Smooth muscle cell (in vitro differentiated cells): ENCODE measurements at regions not wholly inside any gene's neighbourhood (a gene's known extent, or its start where the extent isn't known, plus 50 kb on each side); places are given as distances from the start of the nearest gene placed in this dataset.

ENCODE experiments used
- DNase-seq: peaks from one replicate; lab custom pipeline; 2025; ENCODE audit not compliant: unreplicated experiment; lab: John Stamatoyannopoulos, UW
- H2AFZ ChIP-seq: fragments of 200-600 bp; sonication (generic); 2 replicates; pipeline ENCODE4 v1.6.0; 2016; ENCODE audit warnings: antibody characterized with exemption, low read depth, mild to moderate bottlenecking
- H3F3A ChIP-seq: fragments of 200-600 bp; sonication (generic); 2 replicates; pipeline ENCODE4 v1.6.0; 2017; ENCODE audit warnings: antibody characterized with exemption, low read depth
- H3K27ac ChIP-seq: fragments of 200-600 bp; sonication (generic); 2 replicates; pipeline ENCODE4 v1.5.1; 2016; ENCODE audit warnings: low read depth, mild to moderate bottlenecking
- H3K27me3 ChIP-seq: fragments of 200-600 bp; sonication (generic); 2 replicates; pipeline ENCODE4 v1.6.1; 2016; ENCODE audit warnings: low read depth, mild to moderate bottlenecking
- H3K36me3 ChIP-seq: fragments of 200-600 bp; sonication (generic); 2 replicates; pipeline ENCODE4 v1.5.1; 2016; ENCODE audit warnings: low read depth
- H3K4me1 ChIP-seq: fragments of 200-600 bp; sonication (generic); 2 replicates; pipeline ENCODE4 v1.5.1; 2016; ENCODE audit warnings: low read depth
- H3K4me2 ChIP-seq: fragments of 200-600 bp; sonication (generic); 2 replicates; pipeline ENCODE4 v1.6.0; 2016; ENCODE audit warnings: mild to moderate bottlenecking
- H3K4me3 ChIP-seq: fragments of 200-600 bp; sonication (generic); 2 replicates; pipeline ENCODE4 v1.5.1; 2016; ENCODE audit warnings: mild to moderate bottlenecking
- H3K79me2 ChIP-seq: fragments of 200-600 bp; sonication (generic); 2 replicates; pipeline ENCODE4 v1.6.0; 2016; ENCODE audit warnings: low read depth, mild to moderate bottlenecking
- H3K9ac ChIP-seq: fragments of 200-600 bp; sonication (generic); 2 replicates; pipeline ENCODE4 v1.6.0; 2016; ENCODE audit warnings: low read depth
- H3K9me3 ChIP-seq: fragments of 200-600 bp; sonication (generic); replicated peaks from 2 replicates; pipeline ENCODE4 v1.5.1; 2016; ENCODE audit warnings: low read depth
- H4K20me1 ChIP-seq: fragments of 200-600 bp; sonication (generic); 2 replicates; pipeline ENCODE4 v1.6.0; 2016; ENCODE audit warnings: low read depth
- CTCF ChIP-seq: fragments of 200-600 bp; sonication (generic); IDR thresholded peaks from 2 replicates; pipeline ENCODE4 v1.5.1; 2017; ENCODE audit warnings: borderline replicate concordance, mild to moderate bottlenecking, antibody characterized with exemption; ENCODE audit not compliant: insufficient read depth, poor library complexity, severe bottlenecking
- WGBS: methylation state at CpG from one replicate; pipeline ENCODE4 v1.1.7; 2016; ENCODE audit warnings: low lambda C conversion rate; 5-methylcytosine and 5-hydroxymethylcytosine counted together

- H3K4me3 ChIP-seq = no peak overlapping the region
- H4K20me1 ChIP-seq = no peaks in the 10 kb centered on the region
Measured at GRCh38 chr16:60073376-60073775, 1339.3 kb upstream of the GOT2 start.

GRCh38 chr16:60064026-60064425 lies 1329.9 kb upstream of the GOT2 start:
- H4K20me1 ChIP-seq = no peaks in the 10 kb centered on the region
- no peak overlapping the region for H3K4me2 ChIP-seq
- no peak overlapping the region for H3K9ac ChIP-seq
- no peak overlapping the region for H3K27ac ChIP-seq
- no peak overlapping the region for H3K4me3 ChIP-seq
- no peaks in the 10 kb centered on the region for H3K27me3 ChIP-seq
- H3K4me1 ChIP-seq = no peaks in the 10 kb centered on the region
- no peak overlapping the region for H2AFZ ChIP-seq
- no peaks in the 10 kb centered on the region for H3K36me3 ChIP-seq
- H3K79me2 ChIP-seq = no peaks in the 10 kb centered on the region
- H3K9me3 ChIP-seq = no peaks in the 10 kb centered on the region
- TF ChIP-seq CTCF = no peak
- DNase-seq = no peak
- H3F3A ChIP-seq = no peaks in the 10 kb centered on the region

More at GRCh38 chr16:60073376-60073775, 1339.3 kb upstream of the GOT2 start:
- Histone ChIP-seq H3K27me3 (no peaks in the 10 kb centered on the region), H3K36me3 (no peaks in the 10 kb centered on the region), H3K9me3 (no peaks in the 10 kb centered on the region), H3K4me1 (no peaks in the 10 kb centered on the region), H2AFZ (no peak overlapping the region), H3K9ac (no peak overlapping the region), H3K79me2 (no peaks in the 10 kb centered on the region), H3F3A (no peaks in the 10 kb centered on the region), H3K27ac (no peak overlapping the region), H3K4me2 (no peak overlapping the region)
- TF ChIP-seq CTCF = no peak
- DNase-seq = no peak
- WGBS = 81% methylated on average over 4 of the region's 4 CpGs

GRCh38 chr16:60061396-60061795 lies 1327.3 kb upstream of the GOT2 start:
- Histone ChIP-seq H3K4me3 (no peak overlapping the region), H3K9me3 (no peaks in the 10 kb centered on the region), H3K27ac (no peak overlapping the region), H3K9ac (no peak overlapping the region), H4K20me1 (no peaks in the 10 kb centered on the region), H3K27me3 (no peaks in the 10 kb centered on the region), H3K4me2 (no peak overlapping the region), H3K36me3 (no peaks in the 10 kb centered on the region), H3K4me1 (no peaks in the 10 kb centered on the region), H2AFZ (no peak overlapping the region), H3K79me2 (no peaks in the 10 kb centered on the region), H3F3A (no peaks in the 10 kb centered on the region)
- DNase-seq = no peak
- no peak for TF ChIP-seq CTCF

GRCh38 chr16:60060731-60061130 lies 1326.6 kb upstream of the GOT2 start:
- Histone ChIP-seq H3K9ac (no peak overlapping the region), H2AFZ (no peak overlapping the region), H3K79me2 (no peaks in the 10 kb centered on the region), H3K9me3 (no peaks in the 10 kb centered on the region), H3K27ac (no peak overlapping the region), H3K4me1 (no peaks in the 10 kb centered on the region), H4K20me1 (no peaks in the 10 kb centered on the region), H3K4me2 (no peak overlapping the region), H3K4me3 (no peak overlapping the region), H3K36me3 (no peaks in the 10 kb centered on the region), H3K27me3 (no peaks in the 10 kb centered on the region), H3F3A (no peaks in the 10 kb centered on the region)
- no peak for TF ChIP-seq CTCF
- no peak for DNase-seq
- WGBS = 90% methylated on average over 2 of the region's 2 CpGs
